Epidermal melanocyte (primary cell): ENCODE measurements at regions not wholly inside any gene's neighbourhood (a gene's known extent, or its start where the extent isn't known, plus 50 kb on each side); places are given as distances from the start of the nearest gene placed in this dataset.

Source experiments
- DNase-seq: peaks from one replicate; pipeline ENCODE4 v3.0.0; 2011; ENCODE audit warnings: low spot score; ENCODE audit not compliant: insufficient read length

- no peak for DNase-seq
Observed at GRCh38 chr20:11437611-11438380, 479.9 kb upstream of the BTBD3 start.

GRCh38 chr20:11438412-11438811 is 479.3 kb upstream of the BTBD3 start:
- no peak for DNase-seq

GRCh38 chr20:11443382-11444119 is 474.1 kb upstream of the BTBD3 start:
- no peak for DNase-seq

- no peak for DNase-seq
Observed at GRCh38 chr20:11445161-11445560, 472.5 kb upstream of the BTBD3 start.

GRCh38 chr20:11445891-11446290 is 471.8 kb upstream of the BTBD3 start:
- DNase-seq = no peak

GRCh38 chr20:11447371-11448100 is 470.2 kb upstream of the BTBD3 start:
- DNase-seq = no peak

- no peak for DNase-seq
Observed at GRCh38 chr20:11448554-11448953, 469.1 kb upstream of the BTBD3 start.

- DNase-seq = no peak
Observed at GRCh38 chr20:11451793-11452291, 465.9 kb upstream of the BTBD3 start.

- no peak for DNase-seq
Observed at GRCh38 chr20:11452326-11452725, 465.4 kb upstream of the BTBD3 start.

GRCh38 chr20:11453430-11453829 is 464.3 kb upstream of the BTBD3 start:
- DNase-seq = no peak

GRCh38 chr20:11454966-11455799 is 462.5 kb upstream of the BTBD3 start:
- DNase-seq = no peak

GRCh38 chr20:11457488-11457887 is 460.2 kb upstream of the BTBD3 start:
- no peak for DNase-seq

GRCh38 chr20:11459090-11459890 is 458.4 kb upstream of the BTBD3 start:
- no peak for DNase-seq

- DNase-seq = no peak
Observed at GRCh38 chr20:11467436-11467835, 450.3 kb upstream of the BTBD3 start.

GRCh38 chr20:11468880-11469279 is 448.8 kb upstream of the BTBD3 start:
- DNase-seq = no peak

GRCh38 chr20:11469795-11470435 is 447.8 kb upstream of the BTBD3 start:
- DNase-seq = no peak

- DNase-seq = no peak
Observed at GRCh38 chr20:11473983-11474382, 443.7 kb upstream of the BTBD3 start.

GRCh38 chr20:11483697-11484096 is 434.0 kb upstream of the BTBD3 start:
- no peak for DNase-seq

GRCh38 chr20:11484479-11484878 is 433.2 kb upstream of the BTBD3 start:
- DNase-seq = no peak

- DNase-seq = no peak
Observed at GRCh38 chr20:11492386-11492785, 425.3 kb upstream of the BTBD3 start.
